Right renal pelvis (tissue), 4 donors: ENCODE measurements at regions not wholly inside any gene's neighbourhood (a gene's known extent, or its start where the extent isn't known, plus 50 kb on each side); places are given as distances from the start of the nearest gene placed in this dataset.
"Not testable (repeated sequence)": the region's sequence is repeated elsewhere in the genome, so short reads cannot be mapped to it uniquely, and the experiment has no call there.

ENCODE experiments used
- DNase-seq, 4 donors: peaks; one replicate each; pipeline ENCODE4 v3.0.0-alpha.2; 2013; ENCODE audit warnings: low read depth in 4 of 4, low spot score in 3 of 4, missing footprints in 1 of 4

DNA sequence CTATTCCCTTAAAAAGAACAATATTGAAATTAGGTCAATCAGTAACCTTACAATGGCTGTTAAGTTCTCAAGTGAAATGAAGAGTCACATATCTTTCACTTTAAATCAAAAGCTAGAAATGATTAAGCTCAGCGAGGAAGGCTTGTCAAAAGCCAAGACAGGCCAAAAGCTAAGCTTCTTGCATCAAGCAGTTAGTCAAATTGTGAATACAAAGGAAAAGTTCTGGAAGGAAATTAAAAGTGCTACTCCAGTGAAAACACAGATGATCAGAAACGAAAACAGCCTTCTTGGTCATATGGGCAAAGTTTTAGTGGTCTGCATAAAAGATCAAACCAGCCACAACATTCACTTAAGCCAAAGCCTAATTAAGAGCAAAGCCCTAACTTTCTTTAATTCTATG lies 402.6 kb upstream of the ZEB2 start:
- DNase-seq, result no peak

DNA sequence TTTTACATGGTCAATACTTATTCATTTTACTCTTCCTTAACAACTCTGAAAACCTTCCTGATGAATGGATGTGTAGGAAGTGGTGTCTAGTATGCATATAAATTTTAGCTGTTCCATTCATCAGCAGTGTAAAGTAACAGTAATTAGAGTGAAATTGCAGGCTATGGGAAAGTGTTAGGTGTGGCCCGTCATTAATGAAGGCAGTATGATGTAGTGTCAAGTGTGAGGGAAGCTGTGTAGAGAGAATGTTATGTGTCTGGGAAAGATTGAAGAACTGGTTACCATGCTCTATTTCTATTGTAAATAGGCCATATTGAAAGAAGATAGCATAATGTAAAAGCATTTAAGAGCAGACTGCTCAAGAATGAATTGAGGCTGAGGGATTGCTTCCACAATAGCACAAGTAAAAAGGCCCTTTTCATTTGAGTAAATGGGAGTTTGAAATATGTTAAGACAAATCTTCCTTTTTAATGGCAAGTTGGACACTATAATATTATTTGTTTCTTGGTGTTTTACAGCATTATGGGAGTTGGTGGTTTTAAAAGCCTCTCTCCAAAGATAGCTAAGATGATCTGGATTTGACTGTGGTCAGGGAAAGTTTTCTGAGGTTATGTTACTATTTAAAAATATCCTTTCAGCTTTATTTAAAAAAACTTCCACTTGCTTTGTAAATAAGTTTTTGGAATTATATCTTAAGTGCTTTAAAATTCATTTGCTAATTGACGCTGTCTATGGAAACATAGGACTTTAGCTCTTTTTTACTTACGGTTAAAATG lies 401.0 kb upstream of the ZEB2 start:
- no peak for DNase-seq

DNA sequence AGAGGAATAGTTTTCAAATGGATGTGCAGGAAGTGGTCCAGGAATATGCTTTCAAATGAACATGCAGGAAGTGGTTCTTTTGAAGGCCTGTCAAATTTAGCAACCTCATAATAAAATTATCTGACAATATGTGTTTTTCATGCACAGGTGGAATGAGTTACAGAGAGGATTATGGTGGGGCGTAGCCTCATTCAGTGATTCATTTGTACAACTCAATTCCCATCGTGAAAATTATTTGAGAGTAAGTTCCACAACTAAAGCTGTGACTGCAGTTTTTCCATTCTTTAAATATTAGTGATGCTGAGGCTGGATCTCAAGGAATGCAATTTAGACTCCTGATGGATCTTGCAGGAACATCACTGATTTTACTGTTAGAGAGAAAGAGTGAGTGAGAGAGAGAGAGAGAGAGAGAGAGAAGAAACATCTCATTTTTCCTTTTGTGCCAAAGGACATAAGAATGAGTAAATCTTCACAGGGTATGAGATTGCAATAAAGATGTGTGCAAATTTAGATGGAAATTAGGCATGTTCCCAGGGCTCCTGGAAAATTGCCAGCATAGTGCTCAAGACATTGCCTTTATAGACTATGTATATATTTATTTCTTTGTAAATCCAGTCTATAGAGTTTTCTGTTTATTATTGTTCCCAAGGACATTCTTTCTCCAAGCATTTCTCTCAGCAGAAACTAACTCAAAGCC lies 394.9 kb upstream of the ZEB2 start:
- no peak for DNase-seq

DNA sequence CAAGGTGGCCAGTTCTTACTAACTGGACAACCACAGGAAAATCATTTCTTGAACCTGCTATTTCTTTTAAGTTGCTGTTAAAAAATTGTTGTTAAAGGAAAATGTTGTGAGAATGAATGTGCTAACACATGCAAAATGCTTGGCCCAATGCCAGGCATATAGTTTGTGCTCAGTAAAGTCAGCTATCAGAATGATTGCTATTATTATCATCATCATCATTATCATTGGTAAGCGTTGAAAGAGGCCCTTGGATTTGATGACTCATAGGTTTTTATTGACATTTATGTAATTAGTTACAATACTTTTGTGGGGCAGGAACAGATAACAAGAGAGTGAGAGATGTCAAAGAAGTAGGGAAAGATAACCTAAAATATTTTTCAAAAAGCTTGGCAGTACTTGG lies 394.2 kb upstream of the ZEB2 start:
- no peak for DNase-seq

DNA sequence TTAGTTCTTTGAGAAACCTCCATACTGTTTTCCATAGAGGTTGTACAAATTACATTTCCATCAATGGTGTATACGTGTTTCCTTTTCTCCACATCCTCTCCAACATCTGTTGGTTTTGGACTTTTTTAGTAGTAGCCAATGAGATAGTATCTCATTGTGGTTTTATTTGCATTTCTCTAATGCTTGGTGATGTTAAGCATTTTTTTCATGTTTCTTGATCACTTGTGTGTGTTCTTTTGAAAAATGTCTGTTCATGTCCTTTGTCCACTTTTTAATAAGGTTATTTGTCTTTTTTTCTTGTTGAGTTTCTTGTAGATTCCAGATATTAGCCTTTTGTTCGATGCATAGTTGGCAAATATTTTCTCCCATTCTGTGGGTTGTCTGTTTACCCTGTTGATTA lies 392.3 kb upstream of the ZEB2 start:
- no peak for DNase-seq

DNA sequence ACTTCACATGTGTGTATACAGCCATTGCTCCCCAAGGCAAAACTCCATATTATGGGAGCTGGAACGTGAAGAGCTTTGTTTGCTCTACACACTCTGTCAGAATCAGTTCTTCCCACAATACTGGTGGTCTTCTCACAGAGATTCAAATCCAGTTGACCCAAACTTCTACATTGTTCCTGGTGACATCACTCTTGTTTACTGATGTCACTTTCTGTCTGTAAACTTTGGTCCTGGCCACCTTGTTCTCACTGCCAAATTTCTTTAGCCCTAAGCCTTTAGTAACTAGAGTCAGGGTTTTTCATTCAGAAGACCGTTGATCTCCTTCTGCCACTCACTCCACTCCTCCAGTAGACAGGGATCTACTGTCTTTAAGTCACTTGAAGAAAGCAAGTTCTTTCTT lies 386.0 kb upstream of the ZEB2 start:
- DNase-seq, result no peak

DNA sequence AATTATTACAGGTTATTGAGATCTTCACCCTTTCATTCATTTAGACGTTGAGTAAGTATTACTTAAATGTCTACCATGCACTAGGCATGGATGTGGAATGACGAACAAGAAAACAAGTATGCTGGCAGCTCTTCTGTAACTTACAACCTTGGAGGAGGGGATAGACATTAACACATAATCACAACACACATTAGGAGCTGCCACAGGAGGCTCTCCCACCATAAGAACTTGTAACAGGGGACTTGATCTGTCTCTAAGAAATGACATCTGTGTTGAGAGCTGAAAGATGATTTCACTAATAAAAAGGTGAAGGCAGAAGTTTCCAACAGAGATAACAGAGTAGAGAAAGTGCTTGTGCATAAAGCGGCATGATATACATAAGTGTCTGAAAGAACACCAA lies 384.7 kb upstream of the ZEB2 start:
- no peak for DNase-seq

DNA sequence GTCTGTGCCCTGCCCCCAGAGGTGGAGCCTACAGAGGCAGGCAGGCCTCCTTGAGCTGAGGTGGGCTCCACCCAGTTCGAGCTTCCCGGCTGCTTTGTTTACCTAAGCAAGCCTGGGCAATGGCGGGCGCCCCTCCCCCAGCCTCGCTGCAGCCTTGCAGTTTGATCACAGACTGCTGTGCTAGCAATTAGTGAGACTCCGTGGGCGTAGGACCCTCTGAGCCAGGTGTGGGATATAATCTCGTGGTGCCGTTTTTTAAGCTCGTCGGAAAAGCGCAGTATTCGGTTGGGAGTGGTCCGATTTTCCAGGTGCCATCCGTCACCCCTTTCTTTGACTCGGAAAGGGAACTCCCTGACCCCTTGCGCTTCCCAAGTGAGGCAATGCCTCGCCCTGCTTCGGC lies 383.1 kb upstream of the ZEB2 start:
- not testable (repeated sequence) for DNase-seq

DNA sequence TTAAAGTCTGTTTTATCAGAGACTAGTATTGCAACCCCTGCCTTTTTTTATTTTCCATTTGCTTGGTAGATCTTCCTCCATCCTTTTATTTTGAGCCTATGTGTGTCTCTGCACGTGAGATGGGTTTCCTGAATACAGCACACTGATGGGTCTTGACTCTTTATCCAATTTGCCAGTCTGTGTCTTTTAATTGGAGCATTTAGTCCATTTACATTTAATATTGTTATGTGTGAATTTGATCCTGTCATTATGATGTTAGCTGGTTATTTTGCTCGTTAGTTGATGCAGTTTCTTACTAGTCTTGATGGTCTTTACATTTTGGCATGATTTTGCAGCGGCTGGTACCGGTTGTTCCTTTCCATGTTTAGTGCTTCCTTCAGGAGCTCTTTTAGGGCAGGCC lies 381.5 kb upstream of the ZEB2 start:
- DNase-seq, result not testable (repeated sequence)

DNA sequence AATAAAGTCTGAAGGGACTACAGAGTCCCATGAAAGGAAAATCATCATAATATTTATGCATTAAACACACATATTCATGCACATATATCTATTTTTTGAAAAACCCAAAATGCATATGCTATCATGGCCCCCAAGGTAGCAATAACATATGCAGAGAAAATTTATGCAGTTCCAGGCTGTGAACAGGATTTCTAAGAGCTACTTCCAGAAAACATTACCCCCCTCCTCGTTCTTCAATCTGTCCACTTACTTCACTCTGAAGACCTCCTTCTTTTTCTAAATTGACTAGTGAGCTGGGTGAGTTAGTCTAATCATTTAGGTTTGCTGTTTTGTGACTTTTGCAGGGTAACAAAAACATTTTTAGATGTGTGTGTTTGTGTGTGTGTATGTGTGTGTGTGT lies 376.4 kb upstream of the ZEB2 start:
- no peak for DNase-seq

DNA sequence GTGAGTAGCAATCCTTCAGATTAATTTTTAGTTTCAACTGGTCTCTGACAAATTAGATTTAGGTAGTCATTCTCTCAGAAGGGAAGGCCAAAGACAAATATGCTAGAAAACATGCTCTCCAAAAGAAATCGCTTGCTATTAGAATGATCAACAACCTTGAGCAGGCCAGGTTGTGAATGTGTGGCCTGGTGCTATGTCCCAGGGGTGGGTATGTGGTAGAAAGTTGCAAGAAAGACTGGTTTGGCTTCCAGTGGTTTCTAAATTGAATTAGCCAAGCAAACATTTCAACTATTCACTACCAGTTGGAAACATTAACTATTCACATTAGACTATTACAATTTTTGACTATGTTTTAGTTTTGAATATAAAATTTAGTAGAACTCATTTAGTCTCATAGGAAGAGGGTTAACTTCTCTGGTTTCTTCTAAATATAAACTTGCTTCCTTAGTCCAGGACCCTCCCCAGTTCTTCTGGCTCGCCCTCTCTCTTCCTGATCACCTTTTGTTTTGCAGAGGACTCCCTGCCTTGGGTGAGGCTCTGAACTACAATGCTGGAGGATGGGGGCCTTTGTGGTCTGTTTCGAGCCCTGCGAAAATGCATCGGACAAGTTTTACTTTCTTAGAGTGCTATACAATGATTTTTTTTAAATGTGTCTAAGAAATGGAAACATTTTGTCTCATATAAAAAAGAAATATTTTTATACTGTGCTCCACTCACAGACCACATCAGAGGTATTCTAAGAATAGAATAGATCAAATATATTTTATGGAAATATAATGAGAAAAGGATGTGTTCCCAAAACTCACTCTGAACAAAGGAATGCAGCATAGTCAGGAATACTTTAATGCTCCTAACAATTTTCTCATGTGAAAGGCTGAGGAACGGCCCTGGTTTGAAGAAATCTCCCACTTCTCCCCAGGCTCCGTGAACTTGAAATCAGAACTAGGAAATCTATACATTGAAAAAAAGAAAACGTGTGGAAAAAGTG lies 375.0 kb upstream of the ZEB2 start:
- DNase-seq, result no peak

DNA sequence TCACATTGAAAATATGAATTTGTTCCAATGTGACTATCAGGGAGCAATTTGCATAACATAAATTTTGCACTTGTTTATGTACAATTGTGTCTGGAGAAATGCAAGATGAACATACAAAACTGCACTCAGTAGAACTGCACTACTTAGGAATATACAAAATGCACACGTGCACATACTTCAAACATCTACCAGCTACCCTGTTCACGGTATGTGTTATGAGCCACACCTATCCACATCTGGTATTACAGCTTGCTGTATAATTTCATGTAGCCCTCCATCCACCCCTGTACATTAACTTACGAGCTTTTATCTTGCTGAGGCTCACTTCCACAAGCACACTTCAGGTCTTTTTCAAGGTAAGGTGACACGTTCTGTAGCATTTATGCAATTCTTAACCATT lies 373.5 kb upstream of the ZEB2 start:
- no peak for DNase-seq

DNA sequence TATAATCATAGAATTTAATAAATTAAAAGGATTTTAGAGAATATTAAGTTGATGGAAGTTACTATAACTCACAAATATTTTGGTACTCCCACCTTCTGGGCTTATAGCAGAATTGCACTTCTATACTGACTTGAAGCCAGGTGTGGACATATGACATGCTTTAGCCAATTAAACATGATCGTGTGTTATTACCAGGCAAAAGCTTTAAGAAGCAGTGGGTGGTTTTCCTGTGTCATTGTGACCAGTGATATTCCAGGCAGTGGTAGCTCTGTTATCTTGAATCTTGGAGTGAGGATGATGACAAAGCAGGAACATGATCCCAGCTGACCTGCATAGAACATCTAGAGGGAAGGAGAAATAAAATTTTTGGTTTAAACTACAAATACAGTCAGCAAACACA lies 370.9 kb upstream of the ZEB2 start:
- DNase-seq, result no peak

DNA sequence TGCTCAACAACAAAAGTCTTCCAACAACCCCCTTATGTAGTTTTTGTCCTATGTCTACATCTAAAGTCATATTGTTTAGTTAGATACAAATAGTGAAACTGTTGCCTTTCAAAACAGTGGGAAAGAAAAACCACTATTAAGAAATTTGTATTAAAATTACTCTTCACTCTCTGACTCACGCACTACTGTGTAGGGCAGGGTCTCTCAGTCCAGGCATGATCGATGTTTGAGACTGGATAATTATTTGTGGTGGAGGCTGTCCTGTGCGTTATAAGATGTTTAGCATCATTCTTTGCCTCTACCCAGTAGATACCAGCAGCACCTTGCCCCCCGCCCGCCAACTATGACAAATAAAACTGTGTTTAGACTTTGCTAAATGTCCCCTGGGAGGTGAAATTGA lies 369.4 kb upstream of the ZEB2 start:
- DNase-seq, result no peak

DNA sequence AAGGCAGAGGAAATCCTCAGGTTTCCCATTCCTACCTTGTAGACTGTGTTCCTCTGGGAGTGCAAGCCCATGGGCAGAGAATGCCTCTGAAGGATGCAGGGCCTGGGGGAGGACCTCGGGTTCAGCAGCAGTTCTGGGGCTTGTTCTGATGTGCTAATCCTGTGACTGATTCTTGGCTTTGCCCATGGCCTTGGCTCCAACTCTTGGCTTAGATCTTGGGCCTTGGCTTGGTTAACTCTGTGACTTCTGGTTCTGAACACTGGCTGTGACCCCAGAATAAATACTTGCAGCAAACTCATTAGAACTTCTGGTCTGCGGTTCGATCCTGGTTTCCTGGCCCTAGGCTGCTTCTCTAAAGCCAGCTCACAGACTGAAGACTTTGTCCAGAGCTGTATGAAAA lies 366.9 kb upstream of the ZEB2 start:
- DNase-seq, result no peak

DNA sequence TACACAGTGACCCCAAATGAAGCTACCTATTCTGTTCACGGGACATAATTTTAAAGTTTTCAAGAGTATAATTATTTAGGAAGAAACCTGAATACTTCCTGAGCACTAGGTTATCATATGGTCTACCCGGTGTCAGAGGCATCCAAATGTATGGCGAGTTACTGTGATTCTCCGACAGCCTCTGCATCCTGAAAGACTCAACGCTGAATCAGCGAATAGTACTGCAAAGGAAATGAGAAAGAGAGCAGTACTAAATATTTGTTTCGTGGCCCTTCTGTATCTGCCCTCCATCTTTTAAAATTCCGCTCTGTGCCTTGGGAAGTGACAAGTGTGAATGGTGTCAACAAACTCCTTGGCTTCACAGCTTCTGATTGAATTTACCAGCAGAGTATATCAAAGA lies 358.0 kb upstream of the ZEB2 start:
- no peak for DNase-seq

DNA sequence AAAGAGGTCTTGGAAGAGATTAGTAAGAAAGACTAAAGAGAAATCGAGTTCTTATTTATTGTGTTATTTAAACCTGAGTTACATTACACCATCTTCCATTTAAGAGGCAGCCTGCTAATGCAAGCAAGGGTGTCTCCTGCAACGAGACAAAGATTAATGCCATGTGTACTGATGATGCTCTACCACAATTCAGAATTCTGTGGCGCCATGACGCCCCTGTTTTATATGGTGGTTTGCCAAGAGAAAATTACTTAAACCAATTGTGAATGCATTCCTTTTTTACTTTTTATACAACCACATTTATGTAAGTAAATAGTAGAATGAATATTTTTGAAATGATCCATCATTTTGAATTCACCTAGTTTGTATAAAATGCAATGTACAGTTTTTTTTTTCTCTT lies 356.1 kb upstream of the ZEB2 start:
- DNase-seq, result no peak

DNA sequence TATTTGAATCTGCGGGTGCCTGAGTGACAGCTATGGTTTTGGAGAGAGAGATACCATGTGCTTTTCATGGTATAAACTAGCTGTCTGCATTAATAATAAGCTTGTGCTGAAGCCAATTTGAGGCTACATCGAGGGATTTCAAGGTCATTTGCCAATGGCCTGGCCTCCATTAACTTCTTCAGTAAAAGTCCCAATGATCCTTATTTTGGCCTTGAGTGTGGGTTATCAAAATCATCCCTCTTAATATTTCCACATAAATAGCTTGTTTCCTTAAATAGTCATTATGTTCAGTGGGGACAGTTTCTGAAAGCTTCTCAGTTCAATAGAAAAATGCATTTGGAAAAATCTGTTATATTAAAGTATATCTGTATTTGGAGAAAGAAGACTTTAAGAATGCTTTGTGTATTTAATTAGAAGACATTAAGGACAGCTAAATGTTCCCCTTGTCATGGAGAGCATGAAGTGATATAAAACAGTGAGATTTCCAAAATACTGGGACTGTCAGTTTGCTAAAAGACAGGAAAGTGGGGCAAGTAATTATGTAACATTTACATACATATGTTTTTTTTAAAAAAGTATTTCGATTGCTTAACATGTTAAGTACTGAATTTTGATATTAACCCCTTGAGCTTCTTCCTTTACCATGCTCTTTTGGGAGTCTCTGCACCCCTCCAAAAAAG lies 355.5 kb upstream of the ZEB2 start:
- no peak for DNase-seq

DNA sequence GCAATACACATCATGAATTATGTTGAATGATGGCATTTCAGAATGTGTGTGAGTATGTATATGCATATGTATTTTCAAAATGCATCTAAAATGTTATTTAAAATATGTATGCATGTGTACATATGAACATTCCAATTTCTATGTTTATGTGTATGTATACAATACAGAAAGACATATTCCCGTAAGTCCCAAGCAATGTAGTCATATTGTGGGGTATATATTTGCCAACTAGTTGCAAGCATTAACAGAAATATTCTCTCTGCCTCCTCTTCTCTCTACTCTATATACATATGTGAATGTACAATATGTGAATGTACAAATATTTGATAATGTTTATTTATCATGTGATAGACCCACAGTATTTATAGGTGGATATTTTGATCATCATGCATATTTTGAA lies 345.8 kb upstream of the ZEB2 start:
- DNase-seq, result no peak

DNA sequence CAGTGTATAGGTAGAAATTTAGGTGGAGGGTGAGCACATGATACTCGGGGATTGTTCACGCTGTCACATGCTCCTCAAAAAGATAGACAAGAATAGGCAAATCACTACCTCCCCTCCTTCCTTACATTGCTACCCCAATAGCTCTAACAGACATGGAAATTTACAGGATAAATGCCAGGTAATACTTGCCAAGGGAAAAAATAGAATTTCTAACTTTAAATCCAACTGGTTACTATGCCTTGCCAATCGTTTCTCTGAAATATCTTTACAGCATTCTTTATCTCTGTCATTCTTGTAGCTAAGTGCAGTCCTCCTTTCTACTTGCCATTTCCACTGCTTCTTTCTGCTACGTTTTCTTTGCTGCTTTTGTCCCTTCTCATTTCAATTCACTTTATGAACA lies 339.8 kb upstream of the ZEB2 start:
- DNase-seq, result no peak

DNA sequence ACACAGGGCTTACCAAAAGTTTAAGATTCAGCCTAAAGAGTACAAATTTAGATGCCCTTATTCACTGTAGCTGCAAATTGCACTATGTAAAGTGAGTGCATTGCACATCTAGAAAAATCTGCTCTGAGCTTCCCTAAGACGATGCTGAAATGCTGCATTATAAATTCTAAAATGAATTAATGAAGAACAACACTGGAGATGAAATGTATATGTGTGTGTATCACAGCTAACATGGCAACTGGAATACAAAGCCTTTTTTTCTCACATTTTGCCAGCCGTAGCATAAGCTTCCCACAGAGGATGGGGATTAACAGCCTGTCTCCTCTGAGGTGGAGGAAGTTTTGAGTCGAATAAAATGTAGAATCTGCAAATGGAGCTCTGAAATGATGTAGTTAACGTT lies 338.3 kb upstream of the ZEB2 start:
- no peak for DNase-seq
